ENCODE measurements at regions not wholly inside any gene's neighbourhood (a gene's known extent, or its start where the extent isn't known, plus 50 kb on each side); places are given as distances from the start of the nearest gene placed in this dataset.

- DNase-seq (ENCODE audit: low read depth in 2 of 2), result no peak
Observed at GRCh38 chr6:167645368-167645767, 181.3 kb upstream of the AFDN start.

GRCh38 chr6:167647306-167647705 lies 179.4 kb upstream of the AFDN start:
- H3K79me2 ChIP-seq (ENCODE audit: control insufficient read depth, insufficient read depth, low read length), result no peaks in the 10 kb centered on the region
- no peak overlapping the region for H3K4me3 ChIP-seq (replicated peaks in 1 of 4; ENCODE audit: control extremely low read depth in 1 of 4, insufficient read depth in 1 of 4, low read depth in 3 of 4, low read length in 4 of 4)
- TF ChIP-seq EZH2 (IDR thresholded peaks at IDR 0.05; ENCODE audit: low read length, missing control alignments), result no peak
- no peak for TF ChIP-seq CTCF (conservative IDR thresholded peaks at IDR 0.05 in 1 of 2, IDR thresholded peaks at IDR 0.05 in 1 of 2; ENCODE audit: low read depth in 1 of 2, low read length in 2 of 2)
- H3K27ac ChIP-seq (ENCODE audit: insufficient read depth, low read length), result no peak overlapping the region
- no peak overlapping the region for H2AFZ ChIP-seq (ENCODE audit: low read length)
- peaks cover 4% of the 10 kb centered on the region for H3K9me3 ChIP-seq (ENCODE audit: control insufficient read depth, insufficient read depth, low read depth, low read length)
- peak in 1 of 2 donors; percentile 47 for DNase-seq (ENCODE audit: low read depth in 2 of 2)
- H3K27me3 ChIP-seq (ENCODE audit: control insufficient read depth, insufficient read depth, low read length), result no peaks in the 10 kb centered on the region
- no peaks in the 10 kb centered on the region for H3K36me3 ChIP-seq (ENCODE audit: control insufficient read depth, insufficient read depth, low read length)
- H3K4me2 ChIP-seq (ENCODE audit: extremely low read depth, insufficient read depth, low read length), result no peak overlapping the region
- H3K9ac ChIP-seq (ENCODE audit: insufficient read depth, low read length), result no peak overlapping the region
- no peaks in the 10 kb centered on the region for H3K4me1 ChIP-seq (ENCODE audit: control insufficient read depth, extremely low read depth, insufficient read depth, low read length)
- H4K20me1 ChIP-seq (ENCODE audit: control insufficient read depth, extremely low read depth, insufficient read depth, low read length), result no peaks in the 10 kb centered on the region

More at GRCh38 chr6:167645368-167645767, 181.3 kb upstream of the AFDN start:
- Histone ChIP-seq H3K4me3 (replicated peaks in 1 of 4; ENCODE audit: control extremely low read depth in 1 of 4, insufficient read depth in 1 of 4, low read depth in 3 of 4, low read length in 4 of 4) (no peak overlapping the region), H3K79me2 (ENCODE audit: control insufficient read depth, insufficient read depth, low read length) (no peaks in the 10 kb centered on the region), H3K4me2 (ENCODE audit: extremely low read depth, insufficient read depth, low read length) (no peak overlapping the region), H3K27ac (ENCODE audit: insufficient read depth, low read length) (no peak overlapping the region), H3K9me3 (ENCODE audit: control insufficient read depth, insufficient read depth, low read depth, low read length) (no peaks in the 10 kb centered on the region), H3K9ac (ENCODE audit: insufficient read depth, low read length) (no peak overlapping the region), H3K4me1 (ENCODE audit: control insufficient read depth, extremely low read depth, insufficient read depth, low read length) (no peaks in the 10 kb centered on the region), H4K20me1 (ENCODE audit: control insufficient read depth, extremely low read depth, insufficient read depth, low read length) (no peaks in the 10 kb centered on the region), H2AFZ (ENCODE audit: low read length) (no peak overlapping the region), H3K36me3 (ENCODE audit: control insufficient read depth, insufficient read depth, low read length) (no peaks in the 10 kb centered on the region), H3K27me3 (ENCODE audit: control insufficient read depth, insufficient read depth, low read length) (no peaks in the 10 kb centered on the region)
- TF ChIP-seq EZH2 (IDR thresholded peaks at IDR 0.05; ENCODE audit: low read length, missing control alignments), result no peak

DNA sequence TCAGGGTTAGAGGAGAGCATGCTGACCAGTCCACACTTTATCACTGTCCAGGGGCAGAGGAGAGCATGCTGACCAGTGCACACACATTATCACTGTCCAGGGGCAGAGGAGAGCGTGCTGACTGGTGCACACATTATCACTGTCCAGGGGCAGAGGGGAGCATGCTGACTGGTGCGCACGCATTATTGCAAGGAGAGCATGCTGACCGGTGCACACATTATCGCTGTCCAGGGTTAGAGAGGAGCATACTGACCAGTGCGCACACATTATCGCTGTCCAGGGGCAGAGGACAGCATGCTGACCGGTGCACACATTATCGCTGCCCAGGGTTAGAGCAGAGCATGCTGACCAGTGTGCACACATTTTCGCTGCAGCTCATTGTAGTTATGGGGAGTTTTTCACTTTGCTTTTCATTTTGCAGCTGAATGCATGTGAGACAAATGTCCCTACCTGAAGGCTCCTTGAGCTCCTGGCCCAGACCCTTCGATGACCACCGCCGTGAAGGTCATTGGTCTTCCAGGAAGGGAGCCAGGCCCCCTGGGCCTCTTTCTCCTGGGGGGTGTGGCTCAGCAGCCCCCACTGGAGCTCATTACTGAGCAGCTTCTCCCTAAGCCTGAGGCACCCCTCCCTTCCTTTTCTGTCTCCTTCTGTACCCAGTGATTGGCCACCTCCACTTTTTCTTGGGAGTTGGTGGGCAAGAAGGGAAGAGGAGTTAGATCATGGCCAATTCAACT lies 178.8 kb upstream of the AFDN start:
- H3K4me3 ChIP-seq (replicated peaks in 1 of 4; ENCODE audit: control extremely low read depth in 1 of 4, insufficient read depth in 1 of 4, low read depth in 3 of 4, low read length in 4 of 4), result no peak overlapping the region
- H3K27me3 ChIP-seq (ENCODE audit: control insufficient read depth, insufficient read depth, low read length), result no peaks in the 10 kb centered on the region
- no peak for TF ChIP-seq EZH2 (IDR thresholded peaks at IDR 0.05; ENCODE audit: low read length, missing control alignments)
- TF ChIP-seq CTCF (conservative IDR thresholded peaks at IDR 0.05 in 1 of 2, IDR thresholded peaks at IDR 0.05 in 1 of 2; ENCODE audit: low read depth in 1 of 2, low read length in 2 of 2), result no peak
- H3K36me3 ChIP-seq (ENCODE audit: control insufficient read depth, insufficient read depth, low read length), result no peaks in the 10 kb centered on the region
- H3K79me2 ChIP-seq (ENCODE audit: control insufficient read depth, insufficient read depth, low read length), result no peaks in the 10 kb centered on the region
- no peaks in the 10 kb centered on the region for H4K20me1 ChIP-seq (ENCODE audit: control insufficient read depth, extremely low read depth, insufficient read depth, low read length)
- H3K4me1 ChIP-seq (ENCODE audit: control insufficient read depth, extremely low read depth, insufficient read depth, low read length), result no peaks in the 10 kb centered on the region
- peaks cover 4% of the 10 kb centered on the region for H3K9me3 ChIP-seq (ENCODE audit: control insufficient read depth, insufficient read depth, low read depth, low read length)
- H3K27ac ChIP-seq (ENCODE audit: insufficient read depth, low read length), result no peak overlapping the region
- H3K4me2 ChIP-seq (ENCODE audit: extremely low read depth, insufficient read depth, low read length), result no peak overlapping the region
- peak in 1 of 2 donors; percentile 12 for DNase-seq (ENCODE audit: low read depth in 2 of 2)
- no peak overlapping the region for H2AFZ ChIP-seq (ENCODE audit: low read length)
- H3K9ac ChIP-seq (ENCODE audit: insufficient read depth, low read length), result no peak overlapping the region

All from fibroblast of lung (primary cell).